HCT116 (cell line): ENCODE measurements at regions not wholly inside any gene's neighbourhood (a gene's known extent, or its start where the extent isn't known, plus 50 kb on each side); places are given as distances from the start of the nearest gene placed in this dataset.

Source experiments
- ATAC-seq: fragments of 200-7000 bp; cut with Tn5 transposase; 2 replicates; pipeline ENCODE4 v1.9.1; 2020; ENCODE audit warnings: mild to moderate bottlenecking, moderate library complexity
- BruUV-seq: library from RNA; stranded (reverse); fragments of 400-500 nt; replicated peaks from 2 replicates; lab custom pipeline; 2021; lab: Mats Ljungman, UMichigan
- CTCF ChIA-PET: fragments of 300-600 bp; sonication (Branson Sonifier 250); formaldehyde crosslinking; loops from one replicate; lab custom pipeline; 2021; ENCODE audit warnings: antibody characterized with exemption; lab: Charles Lee
- POLR2A ChIA-PET: fragments of 300-600, 350-600 bp; sonication (Branson Sonifier 250); formaldehyde crosslinking; loops from one replicate; lab custom pipeline; 2021; ENCODE audit warnings: antibody characterized with exemption; lab: Charles Lee
- RAD21 ChIA-PET, 2 experiments: fragments of 300-600 bp; sonication (Branson Sonifier 250); formaldehyde crosslinking; loops; one replicate each; lab custom pipeline; 2023; ENCODE audit warnings: low total read pairs in 2 of 2; ENCODE audit not compliant: uncharacterized antibody in 2 of 2, unreplicated experiment in 2 of 2, low non-redundant PET in 1 of 2; lab: Charles Lee
- DNase-seq: peaks from one replicate; pipeline ENCODE4 v3.0.0-alpha.2; 2010; ENCODE audit warnings: low read depth, low spot score
- H2AFZ ChIP-seq: fragments of 200-600 bp; shearing (Covaris generic), sonication (generic); 2 replicates; pipeline ENCODE4 v1.6.1; 2017; ENCODE audit warnings: low read depth, mixed run types, mixed read lengths, antibody characterized with exemption, low read length; ENCODE audit not compliant: poor library complexity, severe bottlenecking
- H3K27ac ChIP-seq: 2 replicates; pipeline ENCODE4 v1.5.1; 2012; ENCODE audit warnings: low read depth, low read length
- H3K27me3 ChIP-seq: fragments of 200-600 bp; sonication (generic); 2 replicates; pipeline ENCODE4 v1.6.1; 2016; ENCODE audit warnings: mixed run types, low read length, mixed read lengths; ENCODE audit not compliant: insufficient read depth
- H3K36me3 ChIP-seq, 2 experiments: fragments of 200-500 bp in 1 of 2; fragments of 200-600 bp in 1 of 2; sonication (Bioruptor generic) in 1 of 2; sonication (generic) in 1 of 2; 2 replicates each; pipeline versions ENCODE4 v1.5.1 to v1.6.1; 2014 to 2016; ENCODE audit warnings: low read length in 2 of 2, inconsistent platforms in 1 of 2, mixed read lengths in 1 of 2, mixed run types in 1 of 2; ENCODE audit not compliant: insufficient read depth in 2 of 2, control insufficient read depth in 1 of 2
- H3K4me1 ChIP-seq, 2 experiments: fragments of 200-600 bp in 1 of 2; sonication (generic) in 1 of 2; 2 replicates each; pipeline versions ENCODE4 v1.5.1 to v1.6.1; 2012 to 2017; ENCODE audit warnings: low read length in 2 of 2, inconsistent platforms in 1 of 2, mild to moderate bottlenecking in 1 of 2, mixed read lengths in 1 of 2, mixed run types in 1 of 2, moderate library complexity in 1 of 2; ENCODE audit not compliant: insufficient read depth in 2 of 2, control insufficient read depth in 1 of 2
- H3K4me2 ChIP-seq: fragments of 200-600 bp; sonication (generic); 2 replicates; pipeline ENCODE4 v1.6.1; 2017; ENCODE audit warnings: mixed run types, low read length, mixed read lengths
- H3K4me3 ChIP-seq, 2 experiments: fragments of 200-600 bp in 1 of 2; sonication (generic) in 1 of 2; replicated peaks in 1 of 2; 2 replicates each; pipeline ENCODE4 v1.5.1; 2011 to 2016; ENCODE audit warnings: low read length in 2 of 2, control low read depth in 1 of 2, low read depth in 1 of 2, mild to moderate bottlenecking in 1 of 2, mixed read lengths in 1 of 2, mixed run types in 1 of 2
- H3K79me2 ChIP-seq: fragments of 200-600 bp; sonication (generic); 2 replicates; pipeline ENCODE4 v1.6.1; 2017; ENCODE audit warnings: mild to moderate bottlenecking, mixed run types, low read length, moderate library complexity, mixed read lengths; ENCODE audit not compliant: insufficient read depth
- H3K9ac ChIP-seq: fragments of 200-600 bp; sonication (generic); 2 replicates; pipeline ENCODE4 v1.6.1; 2016; ENCODE audit warnings: low read length, mixed read lengths
- H3K9me2 ChIP-seq: fragments of 200-600 bp; sonication (generic), shearing (Covaris generic); 2 replicates; pipeline ENCODE4 v1.6.1; 2017; ENCODE audit warnings: mixed run types, mild to moderate bottlenecking, moderate library complexity; ENCODE audit not compliant: insufficient read depth
- H3K9me3 ChIP-seq, 2 experiments: fragments of 200-500 bp in 1 of 2; fragments of 200-600 bp in 1 of 2; sonication (Bioruptor generic) in 1 of 2; sonication (generic) in 1 of 2; 2 replicates each; pipeline ENCODE4 v1.6.1; 2014 to 2017; ENCODE audit warnings: low read length in 2 of 2, mixed read lengths in 2 of 2, inconsistent platforms in 1 of 2, low read depth in 1 of 2, mild to moderate bottlenecking in 1 of 2, mixed run types in 1 of 2, moderate library complexity in 1 of 2; ENCODE audit not compliant: control insufficient read depth in 1 of 2, insufficient read depth in 1 of 2
- H4K20me1 ChIP-seq: fragments of 200-600 bp; sonication (generic), shearing (Covaris generic); 2 replicates; pipeline ENCODE4 v1.6.1; 2017; ENCODE audit warnings: mixed run types, mild to moderate bottlenecking, moderate library complexity; ENCODE audit not compliant: insufficient read depth
- CEBPB ChIP-seq: IDR thresholded peaks from 2 replicates; pipeline ENCODE4 v1.6.1; 2012; ENCODE audit warnings: low read depth
- ELF1 ChIP-seq: IDR thresholded peaks from 2 replicates; pipeline ENCODE4 v1.6.1; 2012; ENCODE audit warnings: low read depth, borderline replicate concordance
- EZH2 ChIP-seq: fragments of 200-600 bp; sonication (generic); IDR thresholded peaks from 2 replicates; pipeline ENCODE4 v1.6.1; 2017; ENCODE audit warnings: antibody characterized with exemption, mixed run types
- FOSL1 ChIP-seq: IDR thresholded peaks from 2 replicates; pipeline ENCODE4 v1.6.1; 2012; ENCODE audit warnings: low read depth
- MAX ChIP-seq: IDR thresholded peaks from 2 replicates; pipeline ENCODE4 v1.6.1; 2012
- POLR2A ChIP-seq: IDR thresholded peaks from 2 replicates; pipeline ENCODE4 v1.7.0; 2011; ENCODE audit warnings: borderline replicate concordance; ENCODE audit not compliant: insufficient read depth, insufficient read length; ENCODE audit errors: extremely low read depth
- POLR2AphosphoS5 ChIP-seq: IDR thresholded peaks from 2 replicates; pipeline ENCODE4 v1.6.1; 2011; ENCODE audit warnings: mild to moderate bottlenecking, low read depth, low read length, moderate library complexity
- RAD21 ChIP-seq: IDR thresholded peaks from 2 replicates; pipeline ENCODE4 v1.6.1; 2012; ENCODE audit warnings: low read depth, mild to moderate bottlenecking
- SP1 ChIP-seq: IDR thresholded peaks from 2 replicates; pipeline ENCODE4 v1.6.1; 2012; ENCODE audit warnings: low read depth
- SRF ChIP-seq: IDR thresholded peaks from 2 replicates; pipeline ENCODE4 v1.6.1; 2012; ENCODE audit warnings: low read depth
- YY1 ChIP-seq: IDR thresholded peaks from 2 replicates; pipeline ENCODE4 v1.6.1; 2011; ENCODE audit warnings: low read length, low read depth, moderate library complexity, mild to moderate bottlenecking; ENCODE audit not compliant: insufficient replicate concordance; ENCODE audit errors: extremely low read depth
- ZBTB33 ChIP-seq: IDR thresholded peaks from 2 replicates; pipeline ENCODE4 v1.6.1; 2011; ENCODE audit warnings: mild to moderate bottlenecking, low read length, moderate library complexity; ENCODE audit not compliant: insufficient replicate concordance; ENCODE audit errors: extremely low read depth
- ZFX ChIP-seq: fragments of 450-650 bp; IDR thresholded peaks from 2 replicates; pipeline ENCODE4 v1.6.1; 2017
- ZNF274 ChIP-seq: fragments of 200-500 bp; sonication (Bioruptor generic); IDR thresholded peaks from 2 replicates; pipeline ENCODE4 v1.6.1; 2014; ENCODE audit warnings: mild to moderate bottlenecking, low read depth, low read length, inconsistent platforms
- intact Hi-C: fragments of 100-400 bp; cut with micrococcal nuclease; formaldehyde crosslinking; loops from 2 replicates; pipeline ENCODE4 v1.10.0; 2022

GRCh38 chr1:4430406-4431365 lies 223.7 kb upstream of the AJAP1 start:
- no peaks in the 10 kb centered on the region for H3K4me1 ChIP-seq
- H3K36me3 ChIP-seq, result no peaks in the 10 kb centered on the region
- no peaks in the 10 kb centered on the region for H3K79me2 ChIP-seq
- no peak overlapping the region for H2AFZ ChIP-seq
- no peaks in the 10 kb centered on the region for H3K9me2 ChIP-seq
- no peak overlapping the region for H3K9ac ChIP-seq
- H3K9me3 ChIP-seq, result peaks cover 0 to 3% of the 10 kb centered on the region in 2 experiments; a peak in 1 of 4 replicates
- ChIA-PET RAD21 (no interaction called here), CTCF (no interaction called here), POLR2A (no interaction called here)
- ATAC-seq, result no peak
- TF ChIP-seq FOSL1 (no peak), SRF (no peak), ZBTB33 (no peak), RAD21 (no peak), CEBPB (no peak), YY1 (no peak), ZNF274 (no peak), ELF1 (no peak), POLR2A (no peak), EZH2 (no peak), SP1 (no peak), MAX (no peak), ZFX (no peak), POLR2AphosphoS5 (no peak)
- H3K27ac ChIP-seq, result no peak overlapping the region
- no peak for DNase-seq
- no peak overlapping the region for H3K4me2 ChIP-seq
- no peak overlapping the region for H3K4me3 ChIP-seq
- intact Hi-C loops, result no loop called here
- no TSS peak for BruUV-seq
- no peaks in the 10 kb centered on the region for H4K20me1 ChIP-seq
- H3K27me3 ChIP-seq, result no peaks in the 10 kb centered on the region
